ENCODE measurements at regions not wholly inside any gene's neighbourhood (a gene's known extent, or its start where the extent isn't known, plus 50 kb on each side); places are given as distances from the start of the nearest gene placed in this dataset.

GRCh38 chr20:56098981-56099500 lies 93.7 kb upstream of the CBLN4 start:
- Histone ChIP-seq H3K36me3 (ENCODE audit: control insufficient read depth, insufficient read depth, low read length) (no peaks in the 10 kb centered on the region), H3K4me3 (ENCODE audit: low read depth, low read length) (no peak overlapping the region), H3K27me3 (ENCODE audit: control insufficient read depth, insufficient read depth, low read length) (no peaks in the 10 kb centered on the region)
- DNase-seq (ENCODE audit: low read depth): no peak
- no peak for TF ChIP-seq CTCF (IDR thresholded peaks at IDR 0.05; ENCODE audit: insufficient read depth, low read length, poor library complexity, severe bottlenecking)

GRCh38 chr20:56111961-56112730 lies 106.8 kb upstream of the CBLN4 start:
- Histone ChIP-seq H3K36me3 (ENCODE audit: control insufficient read depth, insufficient read depth, low read length) (no peaks in the 10 kb centered on the region), H3K4me3 (ENCODE audit: low read depth, low read length) (no peak overlapping the region), H3K27me3 (ENCODE audit: control insufficient read depth, insufficient read depth, low read length) (no peaks in the 10 kb centered on the region)
- DNase-seq (ENCODE audit: low read depth): no peak
- TF ChIP-seq CTCF (IDR thresholded peaks at IDR 0.05; ENCODE audit: insufficient read depth, low read length, poor library complexity, severe bottlenecking): no peak

- no peaks in the 10 kb centered on the region for H3K36me3 ChIP-seq (ENCODE audit: control insufficient read depth, insufficient read depth, low read length)
- DNase-seq (ENCODE audit: low read depth): no peak
Observed at GRCh38 chr20:56117350-56117749, 112.0 kb upstream of the CBLN4 start.

GRCh38 chr20:56121850-56122249 lies 116.5 kb upstream of the CBLN4 start:
- no peak for TF ChIP-seq CTCF (IDR thresholded peaks at IDR 0.05; ENCODE audit: insufficient read depth, low read length, poor library complexity, severe bottlenecking)
- Histone ChIP-seq H3K36me3 (ENCODE audit: control insufficient read depth, insufficient read depth, low read length) (no peaks in the 10 kb centered on the region), H3K27me3 (ENCODE audit: control insufficient read depth, insufficient read depth, low read length) (no peaks in the 10 kb centered on the region), H3K4me3 (ENCODE audit: low read depth, low read length) (no peak overlapping the region)
- DNase-seq (ENCODE audit: low read depth): no peak

More at GRCh38 chr20:56117350-56117749, 112.0 kb upstream of the CBLN4 start:
- TF ChIP-seq CTCF (IDR thresholded peaks at IDR 0.05; ENCODE audit: insufficient read depth, low read length, poor library complexity, severe bottlenecking): no peak
- Histone ChIP-seq H3K4me3 (ENCODE audit: low read depth, low read length) (no peak overlapping the region), H3K27me3 (ENCODE audit: control insufficient read depth, insufficient read depth, low read length) (no peaks in the 10 kb centered on the region)

- Histone ChIP-seq H3K27me3 (ENCODE audit: control insufficient read depth, insufficient read depth, low read length) (no peaks in the 10 kb centered on the region), H3K4me3 (ENCODE audit: low read depth, low read length) (no peak overlapping the region), H3K36me3 (ENCODE audit: control insufficient read depth, insufficient read depth, low read length) (no peaks in the 10 kb centered on the region)
- no peak for TF ChIP-seq CTCF (IDR thresholded peaks at IDR 0.05; ENCODE audit: insufficient read depth, low read length, poor library complexity, severe bottlenecking)
- DNase-seq (ENCODE audit: low read depth): no peak
Observed at GRCh38 chr20:56143759-56144158, 104.8 kb upstream of the MC3R start.

- TF ChIP-seq CTCF (IDR thresholded peaks at IDR 0.05; ENCODE audit: insufficient read depth, low read length, poor library complexity, severe bottlenecking): no peak
- H3K27me3 ChIP-seq (ENCODE audit: control insufficient read depth, insufficient read depth, low read length): no peaks in the 10 kb centered on the region
- no peak overlapping the region for H3K4me3 ChIP-seq (ENCODE audit: low read depth, low read length)
- DNase-seq (ENCODE audit: low read depth): no peak
- no peaks in the 10 kb centered on the region for H3K36me3 ChIP-seq (ENCODE audit: control insufficient read depth, insufficient read depth, low read length)
Observed at GRCh38 chr20:56151834-56152233, 96.7 kb upstream of the MC3R start.
